ENCODE measurements at regions not wholly inside any gene's neighbourhood (a gene's known extent, or its start where the extent isn't known, plus 50 kb on each side); places are given as distances from the start of the nearest gene placed in this dataset.
"Not testable (repeated sequence)": the region's sequence is repeated elsewhere in the genome, so short reads cannot be mapped to it uniquely, and the experiment has no call there.

DNA sequence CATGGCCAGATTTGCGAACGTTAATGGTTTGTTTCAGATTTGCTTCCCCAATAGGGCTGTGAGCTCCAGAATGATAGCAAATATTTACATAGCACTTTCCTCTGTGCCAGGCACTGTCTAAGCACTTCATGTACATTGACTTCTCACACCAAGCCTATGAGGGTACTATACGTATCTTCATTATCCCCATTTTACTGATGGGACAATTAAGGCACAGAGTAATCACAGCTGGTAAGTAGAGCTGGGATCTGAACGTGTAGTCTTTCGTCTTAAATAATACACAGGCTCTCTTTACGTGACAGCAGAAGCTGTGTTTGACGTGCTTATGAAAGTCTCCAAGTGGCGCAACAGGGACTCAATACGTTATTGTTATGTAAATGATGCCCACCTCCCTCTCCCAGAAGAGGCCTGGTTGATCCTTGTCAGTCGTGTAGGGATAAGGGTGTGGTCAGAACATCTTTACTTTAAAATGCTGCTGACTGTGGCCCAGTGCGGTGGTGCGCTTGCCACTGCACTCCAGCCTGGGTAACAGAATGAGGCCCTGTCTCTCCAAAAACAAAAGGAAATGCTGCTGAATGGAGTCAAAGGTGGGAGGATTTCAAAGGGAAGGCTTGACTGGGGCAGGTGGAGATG is 66.3 kb upstream of the TCL1B start:
- H3K27ac ChIP-seq (ENCODE audit: low read depth, low read length, poor library complexity, severe bottlenecking) = no peak overlapping the region
- no peak for DNase-seq (ENCODE audit: low spot score)
- TF ChIP-seq, protein P1, sequence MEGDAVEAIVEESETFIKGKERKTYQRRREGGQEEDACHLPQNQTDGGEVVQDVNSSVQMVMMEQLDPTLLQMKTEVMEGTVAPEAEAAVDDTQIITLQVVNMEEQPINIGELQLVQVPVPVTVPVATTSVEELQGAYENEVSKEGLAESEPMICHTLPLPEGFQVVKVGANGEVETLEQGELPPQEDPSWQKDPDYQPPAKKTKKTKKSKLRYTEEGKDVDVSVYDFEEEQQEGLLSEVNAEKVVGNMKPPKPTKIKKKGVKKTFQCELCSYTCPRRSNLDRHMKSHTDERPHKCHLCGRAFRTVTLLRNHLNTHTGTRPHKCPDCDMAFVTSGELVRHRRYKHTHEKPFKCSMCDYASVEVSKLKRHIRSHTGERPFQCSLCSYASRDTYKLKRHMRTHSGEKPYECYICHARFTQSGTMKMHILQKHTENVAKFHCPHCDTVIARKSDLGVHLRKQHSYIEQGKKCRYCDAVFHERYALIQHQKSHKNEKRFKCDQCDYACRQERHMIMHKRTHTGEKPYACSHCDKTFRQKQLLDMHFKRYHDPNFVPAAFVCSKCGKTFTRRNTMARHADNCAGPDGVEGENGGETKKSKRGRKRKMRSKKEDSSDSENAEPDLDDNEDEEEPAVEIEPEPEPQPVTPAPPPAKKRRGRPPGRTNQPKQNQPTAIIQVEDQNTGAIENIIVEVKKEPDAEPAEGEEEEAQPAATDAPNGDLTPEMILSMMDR (conservative IDR thresholded peaks at IDR 0.05; ENCODE audit: low read length) = no peak
- no peak overlapping the region for H3K4me3 ChIP-seq (ENCODE audit: low read depth, low read length, poor library complexity, severe bottlenecking)
- H3K9me3 ChIP-seq (ENCODE audit: low read length) = no peaks in the 10 kb centered on the region
- H3K9me2 ChIP-seq (ENCODE audit: insufficient read depth, low read length) = no peaks in the 10 kb centered on the region
- ChIA-PET CTCF (ENCODE audit: unreplicated experiment) (interaction anchor here (0.7 kb wide), 1 partner anchor 13 kb away, joined by 4 read pairs; no protein-coding TSS in a partner anchor), POLR2A (interaction anchor here (0.7 to 1.3 kb wide), 3 partner anchors 46 to 218 kb away, joined by 3 to 8 read pairs (median 5); no protein-coding TSS in a partner anchor)
- no peaks in the 10 kb centered on the region for H3K79me2 ChIP-seq (ENCODE audit: insufficient read depth, low read depth, low read length)
- H4K20me1 ChIP-seq (ENCODE audit: insufficient read depth, low read length) = no peaks in the 10 kb centered on the region
- H2AFZ ChIP-seq (ENCODE audit: low read length) = no peak overlapping the region
- intact Hi-C loops (cut with micrococcal nuclease; ENCODE audit: unreplicated experiment) = no loop called here
- H3K36me3 ChIP-seq (ENCODE audit: insufficient read depth, low read length) = no peaks in the 10 kb centered on the region
- peaks cover under 1% of the 10 kb centered on the region for H3K4me1 ChIP-seq (ENCODE audit: insufficient read depth, low read length, poor library complexity, severe bottlenecking)
- no TSS peak for BruUV-seq (replicated peaks)
- no peak overlapping the region for H3K4me2 ChIP-seq (ENCODE audit: low read length)

DNA sequence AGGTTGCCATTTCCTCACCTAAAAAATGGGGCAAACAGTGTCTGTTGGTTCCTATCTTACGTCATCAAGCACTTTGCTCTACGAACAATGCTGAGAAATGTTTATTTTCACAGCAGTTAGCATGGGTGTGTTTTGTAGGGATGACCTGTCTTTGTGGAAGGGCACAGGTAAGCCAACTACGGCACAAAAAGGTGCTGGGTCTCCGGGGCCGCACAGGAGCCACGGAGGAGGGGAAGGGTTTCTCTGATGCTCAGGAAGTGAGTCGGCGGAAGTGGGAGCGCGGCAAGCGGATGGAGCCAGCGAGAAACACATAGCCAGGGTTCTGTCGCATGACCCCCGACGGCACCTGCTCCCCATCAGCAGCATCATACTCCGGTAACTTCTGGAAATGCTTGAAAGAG is 65.6 kb upstream of the TCL1B start:
- CTCF ChIA-PET (ENCODE audit: unreplicated experiment) = no interaction called here
- no peaks in the 10 kb centered on the region for H3K9me3 ChIP-seq (ENCODE audit: low read length)
- intact Hi-C loops (cut with micrococcal nuclease; ENCODE audit: unreplicated experiment) = no loop called here
- POLR2A ChIA-PET = no interaction called here
- DNase-seq (ENCODE audit: low spot score) = no peak
- no peaks in the 10 kb centered on the region for H4K20me1 ChIP-seq (ENCODE audit: insufficient read depth, low read length)
- H3K79me2 ChIP-seq (ENCODE audit: insufficient read depth, low read depth, low read length) = no peaks in the 10 kb centered on the region
- H2AFZ ChIP-seq (ENCODE audit: low read length) = no peak overlapping the region
- H3K36me3 ChIP-seq (ENCODE audit: insufficient read depth, low read length) = no peaks in the 10 kb centered on the region
- no peak overlapping the region for H3K27ac ChIP-seq (ENCODE audit: low read depth, low read length, poor library complexity, severe bottlenecking)
- no TSS peak for BruUV-seq (replicated peaks)
- TF ChIP-seq, protein P1 (conservative IDR thresholded peaks at IDR 0.05; ENCODE audit: low read length) = no peak
- TF ChIP-seq EZH2phosphoT487 (IDR thresholded peaks at IDR 0.05; ENCODE audit: borderline replicate concordance, low read depth, low read length) = no peak
- H3K9me2 ChIP-seq (ENCODE audit: insufficient read depth, low read length) = no peaks in the 10 kb centered on the region
- no peak overlapping the region for H3K4me3 ChIP-seq (ENCODE audit: low read depth, low read length, poor library complexity, severe bottlenecking)
- no peaks in the 10 kb centered on the region for H3K4me1 ChIP-seq (ENCODE audit: insufficient read depth, low read length, poor library complexity, severe bottlenecking)
- no peak overlapping the region; the same call in 1 of the 2 replicates for H3K4me2 ChIP-seq (ENCODE audit: low read length)

DNA sequence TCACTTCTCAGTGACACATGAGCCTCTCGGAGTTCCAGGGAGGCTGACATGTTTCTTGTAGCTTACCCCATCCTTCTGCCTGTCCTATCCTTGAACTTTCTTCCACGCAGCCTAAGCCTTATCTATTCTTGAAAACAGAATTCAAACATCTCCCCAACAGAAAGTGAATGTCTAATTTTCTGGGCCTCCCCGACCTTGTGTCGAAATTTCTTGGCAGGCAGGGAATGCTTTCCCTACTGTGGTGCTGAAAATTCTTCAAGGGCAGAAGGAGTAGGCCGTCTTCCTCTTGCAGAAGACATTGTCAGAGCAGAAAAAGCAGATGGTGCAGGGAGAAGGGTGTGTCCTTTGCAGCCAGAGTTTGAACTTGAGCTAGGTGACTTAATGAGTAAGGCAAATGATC is 63.0 kb upstream of the TCL1B start:
- Histone ChIP-seq H3K27ac (ENCODE audit: low read depth, low read length, poor library complexity, severe bottlenecking) (no peak overlapping the region), H3K9me3 (ENCODE audit: low read length) (no peaks in the 10 kb centered on the region), H3K4me1 (ENCODE audit: insufficient read depth, low read length, poor library complexity, severe bottlenecking) (no peaks in the 10 kb centered on the region), H3K4me2 (ENCODE audit: low read length) (no peak overlapping the region), H3K79me2 (ENCODE audit: insufficient read depth, low read depth, low read length) (no peaks in the 10 kb centered on the region), H4K20me1 (ENCODE audit: insufficient read depth, low read length) (no peaks in the 10 kb centered on the region), H3K4me3 (ENCODE audit: low read depth, low read length, poor library complexity, severe bottlenecking) (no peak overlapping the region), H3K36me3 (ENCODE audit: insufficient read depth, low read length) (no peaks in the 10 kb centered on the region), H2AFZ (ENCODE audit: low read length) (no peak overlapping the region), H3K9me2 (ENCODE audit: insufficient read depth, low read length) (no peaks in the 10 kb centered on the region)
- no peak for DNase-seq (ENCODE audit: low spot score)
- ChIA-PET POLR2A (interaction anchor here (1.0 kb wide), 1 partner anchor 45 kb away, joined by 3 read pairs; no protein-coding TSS in a partner anchor), CTCF (ENCODE audit: unreplicated experiment) (no interaction called here)
- intact Hi-C loops (cut with micrococcal nuclease; ENCODE audit: unreplicated experiment) = no loop called here
- BruUV-seq (replicated peaks) = no TSS peak
- TF ChIP-seq, protein P1 (conservative IDR thresholded peaks at IDR 0.05; ENCODE audit: low read length) = no peak
- TF ChIP-seq EZH2phosphoT487 (IDR thresholded peaks at IDR 0.05; ENCODE audit: borderline replicate concordance, low read depth, low read length) = no peak

DNA sequence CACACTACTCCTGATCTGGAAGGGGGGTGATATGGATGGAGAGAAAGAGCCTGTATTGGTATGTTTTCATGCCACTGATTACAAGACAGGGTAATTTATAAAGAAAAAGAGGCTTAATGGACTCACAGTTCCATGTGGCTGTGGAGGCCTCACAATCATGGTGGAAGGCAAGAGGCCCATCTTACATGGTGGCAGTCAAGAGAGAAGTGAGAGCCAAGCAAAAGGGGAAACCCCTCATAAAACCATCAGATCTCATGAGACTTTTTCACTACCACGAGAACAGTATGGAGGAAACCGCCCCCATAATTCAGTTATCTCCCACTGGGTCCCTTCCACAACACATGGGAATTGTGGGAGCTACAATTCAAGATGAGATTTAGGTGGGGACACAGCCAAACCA is 60.5 kb upstream of the TCL1B start:
- H3K79me2 ChIP-seq (ENCODE audit: insufficient read depth, low read depth, low read length); H3K4me2 ChIP-seq (ENCODE audit: low read length); H3K9me3 ChIP-seq (ENCODE audit: low read length); POLR2A ChIA-PET; DNase-seq (ENCODE audit: low spot score); H3K4me3 ChIP-seq (ENCODE audit: low read depth, low read length, poor library complexity, severe bottlenecking); H3K9me2 ChIP-seq (ENCODE audit: insufficient read depth, low read length); H3K27ac ChIP-seq (ENCODE audit: low read depth, low read length, poor library complexity, severe bottlenecking); H4K20me1 ChIP-seq (ENCODE audit: insufficient read depth, low read length); intact Hi-C loops (cut with micrococcal nuclease; ENCODE audit: unreplicated experiment); CTCF ChIA-PET (ENCODE audit: unreplicated experiment); H2AFZ ChIP-seq (ENCODE audit: low read length); BruUV-seq (replicated peaks); H3K4me1 ChIP-seq (ENCODE audit: insufficient read depth, low read length, poor library complexity, severe bottlenecking); H3K36me3 ChIP-seq (ENCODE audit: insufficient read depth, low read length): not testable (repeated sequence)

Measured in OCI-LY7 (cell line).